AG09309 (cell line): ENCODE measurements at regions not wholly inside any gene's neighbourhood (a gene's known extent, or its start where the extent isn't known, plus 50 kb on each side); places are given as distances from the start of the nearest gene placed in this dataset.
A peak's percentile ranks its signal among the peaks of the same experiment; 100 is the strongest.
"Not testable (repeated sequence)": the region's sequence is repeated elsewhere in the genome, so short reads cannot be mapped to it uniquely, and the experiment has no call there.

Experiments
- DNase-seq: peaks from one replicate; pipeline ENCODE4 v3.0.0-alpha.2; 2010; ENCODE audit warnings: low read depth
- H3K4me3 ChIP-seq: 2 replicates; pipeline ENCODE4 v1.5.1; 2011; ENCODE audit warnings: mild to moderate bottlenecking, low read depth, low read length, moderate library complexity; ENCODE audit not compliant: control insufficient read depth
- TF ChIP-seq, protein P1 (sequence below): IDR thresholded peaks from 2 replicates; pipeline ENCODE4 v1.5.1; 2011; ENCODE audit warnings: mild to moderate bottlenecking, low read depth, low read length, inconsistent platforms; ENCODE audit not compliant: insufficient read depth, control insufficient read depth; ENCODE audit errors: missing control alignments

DNA sequence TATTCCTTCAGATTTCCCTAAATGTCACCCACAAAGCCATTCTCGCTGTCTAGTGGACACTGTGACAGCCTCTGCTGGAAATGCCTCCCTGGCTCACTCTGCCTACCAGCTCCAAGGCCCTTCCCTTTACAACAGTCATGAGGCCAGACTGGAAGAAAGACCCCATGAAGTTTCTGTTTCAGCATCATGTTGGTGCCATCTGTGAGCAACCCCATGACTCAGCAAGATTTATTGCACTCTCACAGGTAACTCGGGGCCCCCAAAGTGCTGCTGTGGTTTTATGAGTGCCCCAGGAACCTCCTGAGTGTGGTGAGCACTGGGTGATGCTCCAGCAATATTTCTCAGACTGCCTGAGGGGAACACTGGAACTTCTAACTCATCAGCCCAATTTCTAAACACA lies 218.6 kb downstream of the ZNF33B start:
- no peak overlapping the region for H3K4me3 ChIP-seq
- no peak for DNase-seq

DNA sequence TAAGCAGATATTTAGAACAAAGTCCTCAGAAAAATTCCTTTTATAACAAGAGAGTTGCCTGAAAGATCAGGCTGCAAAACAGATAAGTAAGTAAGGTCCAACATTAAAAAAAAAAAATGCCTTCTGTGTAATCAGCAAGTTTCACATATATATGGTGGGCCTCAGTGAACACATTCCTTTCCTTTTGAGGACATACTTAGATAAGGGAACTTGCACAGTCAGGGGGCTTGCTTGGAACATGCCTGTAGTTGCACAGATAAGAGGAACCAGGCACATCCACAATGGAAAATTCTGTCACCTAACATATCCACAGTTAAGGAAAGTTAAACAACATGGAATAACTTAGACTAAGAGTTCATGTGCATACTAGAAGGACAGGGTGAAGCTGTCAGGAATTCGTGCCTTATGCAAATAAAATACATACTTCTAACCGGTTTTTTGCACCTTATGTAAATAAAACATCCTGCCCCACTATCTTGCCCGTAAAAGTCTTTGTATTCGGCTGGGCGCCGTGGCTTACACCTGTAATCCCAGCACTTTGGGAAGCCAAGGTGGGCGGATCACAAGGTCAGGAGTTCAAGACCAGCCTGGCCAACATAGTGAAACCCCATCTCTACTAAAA lies 257.3 kb downstream of the ZNF33B start:
- H3K4me3 ChIP-seq, result no peak overlapping the region
- TF ChIP-seq, protein P1, sequence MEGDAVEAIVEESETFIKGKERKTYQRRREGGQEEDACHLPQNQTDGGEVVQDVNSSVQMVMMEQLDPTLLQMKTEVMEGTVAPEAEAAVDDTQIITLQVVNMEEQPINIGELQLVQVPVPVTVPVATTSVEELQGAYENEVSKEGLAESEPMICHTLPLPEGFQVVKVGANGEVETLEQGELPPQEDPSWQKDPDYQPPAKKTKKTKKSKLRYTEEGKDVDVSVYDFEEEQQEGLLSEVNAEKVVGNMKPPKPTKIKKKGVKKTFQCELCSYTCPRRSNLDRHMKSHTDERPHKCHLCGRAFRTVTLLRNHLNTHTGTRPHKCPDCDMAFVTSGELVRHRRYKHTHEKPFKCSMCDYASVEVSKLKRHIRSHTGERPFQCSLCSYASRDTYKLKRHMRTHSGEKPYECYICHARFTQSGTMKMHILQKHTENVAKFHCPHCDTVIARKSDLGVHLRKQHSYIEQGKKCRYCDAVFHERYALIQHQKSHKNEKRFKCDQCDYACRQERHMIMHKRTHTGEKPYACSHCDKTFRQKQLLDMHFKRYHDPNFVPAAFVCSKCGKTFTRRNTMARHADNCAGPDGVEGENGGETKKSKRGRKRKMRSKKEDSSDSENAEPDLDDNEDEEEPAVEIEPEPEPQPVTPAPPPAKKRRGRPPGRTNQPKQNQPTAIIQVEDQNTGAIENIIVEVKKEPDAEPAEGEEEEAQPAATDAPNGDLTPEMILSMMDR, result no peak
- no peak for DNase-seq

More for the DNA sequence above, 218.6 kb downstream of the ZNF33B start:
- TF ChIP-seq, protein P1, result no peak

DNA sequence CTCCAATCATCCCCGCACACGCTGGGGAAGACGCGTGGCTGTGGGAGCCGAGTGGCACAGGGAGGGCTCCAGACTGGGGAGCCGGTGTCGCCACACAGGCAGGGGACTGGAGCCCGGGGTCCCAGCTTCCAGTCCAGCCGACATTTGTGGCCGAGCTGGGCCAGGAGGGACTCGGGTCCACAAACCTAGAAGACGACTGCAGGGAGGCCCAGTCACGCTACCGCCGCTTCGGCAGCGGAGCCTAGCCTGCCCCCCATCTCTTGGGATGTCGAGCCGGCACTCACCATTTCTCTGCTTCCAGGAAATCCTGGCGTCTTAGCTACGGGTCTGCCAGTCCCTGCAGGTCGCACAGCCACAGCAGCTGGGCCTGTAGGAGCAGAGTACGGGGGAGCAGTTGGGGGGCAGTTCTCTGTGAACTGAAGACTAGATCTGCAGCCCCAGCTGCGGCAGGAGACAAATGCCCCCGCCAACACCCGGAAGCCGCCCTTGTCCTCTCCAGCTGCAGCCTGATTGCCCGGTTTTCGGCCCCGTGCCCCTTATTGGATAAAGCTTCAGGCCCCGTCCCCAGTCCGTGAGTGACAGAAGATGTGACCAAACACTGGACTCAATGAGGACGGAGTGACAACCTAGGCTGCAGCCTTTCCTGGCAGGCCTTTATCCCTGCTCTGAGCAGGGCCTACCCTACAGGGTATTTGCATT lies 270.7 kb downstream of the ZNF33B start:
- peak overlapping the region; percentile 84 for H3K4me3 ChIP-seq
- DNase-seq, result peak; percentile 90
- TF ChIP-seq, protein P1, result no peak

DNA sequence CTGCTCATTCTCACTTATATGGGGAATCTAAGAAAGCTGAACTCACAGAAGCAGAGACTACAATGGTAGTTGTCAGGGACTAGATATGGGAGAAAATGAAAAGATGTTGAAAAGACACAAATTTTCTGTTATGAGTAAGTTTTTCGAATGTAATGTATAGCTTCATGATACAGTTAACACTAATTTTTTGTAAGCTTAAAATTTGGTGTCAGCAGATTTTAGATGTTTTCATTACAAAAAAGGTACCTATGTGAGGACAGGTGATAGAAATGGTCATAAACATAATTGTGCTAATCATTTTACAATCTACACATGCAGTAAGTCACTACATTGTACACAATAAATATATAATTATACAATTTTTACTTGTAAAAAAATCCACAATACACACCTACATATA lies 286.6 kb downstream of the ZNF33B start:
- TF ChIP-seq, protein P1, result no peak
- no peak for DNase-seq
- no peak overlapping the region for H3K4me3 ChIP-seq

DNA sequence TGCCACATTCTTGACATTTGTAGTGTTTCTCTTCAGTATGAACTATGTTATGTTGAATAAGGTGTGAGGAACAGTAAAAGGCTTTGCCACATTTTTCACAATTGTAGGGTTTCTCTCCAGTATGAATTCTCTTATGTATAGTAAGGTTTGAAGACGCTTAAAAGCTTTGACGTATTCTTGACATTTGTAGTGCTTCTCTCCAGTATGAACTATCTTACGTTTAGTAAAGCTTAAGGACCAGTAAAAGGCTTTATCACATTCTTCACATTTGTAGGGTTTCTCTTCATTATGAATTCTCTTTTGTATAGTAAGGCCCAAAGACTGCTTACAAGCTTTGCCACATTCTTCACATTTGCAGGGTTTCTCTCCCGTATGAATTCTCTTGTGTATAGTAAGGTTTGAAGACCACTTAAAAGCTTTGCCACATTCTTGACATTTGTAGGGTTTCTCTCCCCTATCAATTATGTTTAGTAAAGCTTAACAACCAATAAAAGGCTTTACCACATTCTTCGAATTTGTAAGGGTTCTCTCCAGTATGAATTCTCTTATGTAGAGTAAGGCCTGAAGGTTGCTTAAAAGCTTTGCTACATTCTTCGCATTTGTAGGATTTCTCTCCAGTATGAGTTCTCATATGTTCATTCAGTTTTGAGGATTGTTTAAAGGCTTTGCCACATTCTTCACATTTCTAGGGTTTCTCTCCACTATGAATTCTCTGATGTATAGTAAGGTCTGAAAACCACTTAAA lies 301.6 kb downstream of the ZNF33B start:
- DNase-seq, H3K4me3 ChIP-seq: not testable (repeated sequence)

DNA sequence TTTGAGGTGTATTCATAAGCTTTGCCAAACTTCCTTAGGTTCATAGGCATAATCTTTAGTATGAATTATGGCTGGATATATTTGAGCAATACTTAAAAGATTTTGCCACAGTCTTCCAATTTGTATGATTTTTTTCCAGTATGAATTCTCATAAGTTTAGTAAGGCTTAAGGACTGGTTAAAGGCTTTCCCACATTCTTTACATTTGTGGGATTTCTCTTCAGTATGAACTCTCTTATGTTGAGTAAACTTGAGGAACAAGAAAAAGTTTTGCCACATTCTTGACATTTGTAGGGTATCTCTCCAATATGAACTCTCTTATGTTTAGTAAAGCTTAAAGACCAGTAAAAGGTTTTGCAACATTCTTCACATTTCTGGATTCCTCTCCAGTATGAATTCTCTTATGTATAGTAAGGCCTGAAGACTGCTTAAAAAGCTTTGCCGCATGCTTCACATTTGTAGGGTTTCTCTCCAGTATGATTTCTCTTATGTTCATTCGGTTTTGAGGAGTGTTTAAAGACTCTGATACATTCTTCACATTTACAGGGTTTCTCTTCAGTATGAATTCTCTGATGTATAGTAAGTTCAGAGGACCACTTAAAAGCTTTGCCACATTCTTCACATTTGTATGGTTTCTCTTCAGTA lies 302.6 kb downstream of the ZNF33B start:
- not testable (repeated sequence) for DNase-seq, H3K4me3 ChIP-seq

DNA sequence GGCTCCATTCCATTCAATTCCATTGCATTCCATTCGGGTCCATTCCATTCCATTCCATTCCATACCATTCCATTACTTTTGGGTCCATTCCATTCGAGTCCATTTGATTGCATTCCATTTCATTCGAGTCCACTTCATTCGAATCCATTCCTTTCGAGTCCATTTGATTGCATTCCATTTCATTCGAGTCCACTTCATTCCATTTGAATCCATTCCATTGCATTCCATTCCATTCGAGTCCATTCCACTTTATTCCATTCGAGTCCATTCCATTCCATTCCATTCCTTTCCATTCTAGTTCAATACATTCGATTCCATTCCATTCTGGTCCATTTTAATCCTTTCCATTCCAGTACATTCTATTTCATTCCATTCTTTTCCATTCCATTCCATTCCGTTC lies 334.0 kb downstream of the ZNF33B start:
- DNase-seq, result no peak
- TF ChIP-seq, protein P1, result no peak
- no peak overlapping the region for H3K4me3 ChIP-seq

DNA sequence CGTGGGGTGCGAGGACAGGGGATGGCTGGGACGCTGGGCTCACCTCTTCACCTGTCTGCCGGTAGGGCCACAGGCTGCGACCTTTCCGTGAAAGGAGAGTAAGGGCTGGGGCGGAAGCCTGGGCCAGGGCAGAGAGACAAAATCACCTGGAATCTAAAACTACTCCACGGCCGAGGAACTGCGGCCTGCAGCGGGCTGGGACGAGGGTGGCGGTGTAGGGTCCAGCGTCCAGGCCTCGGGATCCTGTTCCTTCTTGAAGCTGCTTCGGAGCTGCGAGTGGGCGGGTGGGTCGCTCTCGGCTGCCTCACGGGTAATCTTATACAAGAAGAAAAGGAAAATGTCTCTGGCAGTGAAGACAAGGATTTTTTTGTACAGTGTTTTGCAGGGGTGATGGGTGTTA lies 356.5 kb downstream of the ZNF33B start:
- not testable (repeated sequence) for DNase-seq, H3K4me3 ChIP-seq

DNA sequence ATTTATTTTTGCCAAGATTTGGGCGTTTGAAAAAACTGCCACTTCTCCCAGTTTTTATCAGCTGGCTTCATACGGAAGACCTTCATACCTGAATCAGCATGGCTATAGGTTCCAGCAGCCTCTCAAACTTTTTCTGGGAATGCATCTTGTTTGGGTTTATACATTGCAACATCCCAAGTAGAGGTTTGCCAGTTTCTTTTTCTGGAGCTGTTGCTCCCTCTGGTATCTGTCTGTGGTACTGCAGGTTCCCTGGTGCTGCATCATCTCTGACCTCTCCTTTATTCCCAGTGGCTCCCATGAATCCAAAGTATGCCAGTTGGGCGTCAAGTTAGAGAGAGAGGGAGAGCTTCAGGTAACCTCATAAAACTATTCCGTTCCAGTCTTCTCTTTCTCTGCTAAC lies 368.6 kb downstream of the ZNF33B start:
- H3K4me3 ChIP-seq, DNase-seq: not testable (repeated sequence)

DNA sequence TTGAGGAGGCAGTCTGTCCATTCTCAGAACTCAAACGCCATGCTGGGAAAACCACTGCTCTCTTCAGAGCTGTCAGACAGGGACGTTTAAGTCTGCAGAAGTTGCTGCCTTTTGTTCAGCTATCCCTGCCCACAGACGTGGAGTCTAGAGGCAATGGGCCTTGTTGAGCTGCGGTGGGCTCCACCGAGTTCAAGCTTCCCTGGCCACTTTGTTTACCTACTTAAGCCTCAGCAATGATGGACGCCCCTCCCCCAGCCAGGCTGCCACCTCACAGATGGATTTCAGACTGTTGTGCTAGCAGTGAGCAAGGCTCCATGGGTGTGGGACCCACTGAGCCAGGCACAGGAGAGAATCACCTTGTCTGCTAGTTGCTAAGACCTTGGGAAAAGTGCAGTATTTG lies 375.1 kb downstream of the ZNF33B start:
- H3K4me3 ChIP-seq, DNase-seq: not testable (repeated sequence)

DNA sequence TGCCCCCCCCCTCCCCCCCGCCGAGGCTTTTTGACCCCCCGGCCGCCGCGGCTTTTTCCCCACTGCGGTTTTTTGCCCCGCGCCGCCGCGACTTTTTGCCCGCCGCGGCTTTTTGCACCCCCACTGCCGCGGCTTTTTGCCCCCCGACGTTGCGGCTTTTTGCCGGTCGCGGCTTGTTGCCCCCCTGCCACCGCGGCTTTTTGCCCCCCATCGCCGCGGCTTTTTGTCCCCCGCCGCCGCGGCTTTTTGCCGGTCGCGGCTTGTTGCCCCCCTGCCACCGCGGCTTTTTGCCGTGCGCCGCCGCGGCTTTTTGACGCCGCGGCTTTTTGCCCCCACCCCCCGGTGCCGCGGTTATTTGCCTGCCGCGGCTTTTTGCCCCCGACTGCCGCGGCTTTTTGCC lies 395.4 kb downstream of the ZNF33B start:
- H3K4me3 ChIP-seq, DNase-seq: not testable (repeated sequence)
